DND-41 (cell line): ENCODE measurements at regions not wholly inside any gene's neighbourhood (a gene's known extent, or its start where the extent isn't known, plus 50 kb on each side); places are given as distances from the start of the nearest gene placed in this dataset.

Experiments
- CTCF ChIP-seq: IDR thresholded peaks from 2 replicates; pipeline ENCODE4 v1.5.1; 2012; ENCODE audit warnings: borderline replicate concordance, low read length, moderate library complexity, mild to moderate bottlenecking; ENCODE audit not compliant: poor library complexity, severe bottlenecking; ENCODE audit errors: extremely low read depth
- EZH2 ChIP-seq: IDR thresholded peaks from 3 replicates; pipeline ENCODE4 v1.6.1; 2012; ENCODE audit warnings: borderline replicate concordance, low read depth, mild to moderate bottlenecking, moderate library complexity, low read length, inconsistent platforms; ENCODE audit not compliant: severe bottlenecking

- TF ChIP-seq EZH2 (no peak), CTCF (no peak)
Measured at GRCh38 chr1:177383715-177384114, 213.0 kb downstream of the BRINP2 start.
